ENCODE measurements at regions not wholly inside any gene's neighbourhood (a gene's known extent, or its start where the extent isn't known, plus 50 kb on each side); places are given as distances from the start of the nearest gene placed in this dataset.
"Not testable (repeated sequence)": the region's sequence is repeated elsewhere in the genome, so short reads cannot be mapped to it uniquely, and the experiment has no call there.

- in situ Hi-C loops (cut with MboI; ENCODE audit: low pct_unique_long_range_greater_than_20kb, low sequenced_read_pairs, unreplicated experiment), result no loop called here
- TF ChIP-seq CTCF (IDR thresholded peaks at IDR 0.05; ENCODE audit: extremely low read depth, insufficient read depth, missing control alignments), result no peak
- DNase-seq (ENCODE audit: low spot score), result no peak
Observed at GRCh38 chr2:19176977-19177376, 181.4 kb downstream of the OSR1 start.

- in situ Hi-C loops (cut with MboI; ENCODE audit: low pct_unique_long_range_greater_than_20kb, low sequenced_read_pairs, unreplicated experiment), result no loop called here
- no peak for DNase-seq (ENCODE audit: low spot score)
- TF ChIP-seq CTCF (IDR thresholded peaks at IDR 0.05; ENCODE audit: extremely low read depth, insufficient read depth, missing control alignments), result no peak
Observed at GRCh38 chr2:19176172-19176852, 182.1 kb downstream of the OSR1 start.

- no peak for DNase-seq (ENCODE audit: low spot score)
- TF ChIP-seq CTCF (IDR thresholded peaks at IDR 0.05; ENCODE audit: extremely low read depth, insufficient read depth, missing control alignments), result no peak
- in situ Hi-C loops (cut with MboI; ENCODE audit: low pct_unique_long_range_greater_than_20kb, low sequenced_read_pairs, unreplicated experiment), result no loop called here
Observed at GRCh38 chr2:19174176-19174575, 184.2 kb downstream of the OSR1 start.

- in situ Hi-C loops (cut with MboI; ENCODE audit: low pct_unique_long_range_greater_than_20kb, low sequenced_read_pairs, unreplicated experiment), result no loop called here
- DNase-seq (ENCODE audit: low spot score), result no peak
- TF ChIP-seq CTCF (IDR thresholded peaks at IDR 0.05; ENCODE audit: extremely low read depth, insufficient read depth, missing control alignments), result no peak
Observed at GRCh38 chr2:19171409-19171808, 187.0 kb downstream of the OSR1 start.

- TF ChIP-seq CTCF (IDR thresholded peaks at IDR 0.05; ENCODE audit: extremely low read depth, insufficient read depth, missing control alignments), result no peak
- DNase-seq (ENCODE audit: low spot score), result no peak
- in situ Hi-C loops (cut with MboI; ENCODE audit: low pct_unique_long_range_greater_than_20kb, low sequenced_read_pairs, unreplicated experiment), result no loop called here
Observed at GRCh38 chr2:19169134-19169768, 189.2 kb downstream of the OSR1 start.

GRCh38 chr2:19164099-19164498 is 194.3 kb downstream of the OSR1 start:
- in situ Hi-C loops (cut with MboI; ENCODE audit: low pct_unique_long_range_greater_than_20kb, low sequenced_read_pairs, unreplicated experiment), result not testable (repeated sequence)

GRCh38 chr2:19158896-19159295 is 199.5 kb downstream of the OSR1 start:
- TF ChIP-seq CTCF (IDR thresholded peaks at IDR 0.05; ENCODE audit: extremely low read depth, insufficient read depth, missing control alignments), result no peak
- no peak for DNase-seq (ENCODE audit: low spot score)
- in situ Hi-C loops (cut with MboI; ENCODE audit: low pct_unique_long_range_greater_than_20kb, low sequenced_read_pairs, unreplicated experiment), result no loop called here

More at GRCh38 chr2:19164099-19164498, 194.3 kb downstream of the OSR1 start:
- DNase-seq (ENCODE audit: low spot score), result not testable (repeated sequence)
